ENCODE measurements at regions not wholly inside any gene's neighbourhood (a gene's known extent, or its start where the extent isn't known, plus 50 kb on each side); places are given as distances from the start of the nearest gene placed in this dataset.
"Not testable (repeated sequence)": the region's sequence is repeated elsewhere in the genome, so short reads cannot be mapped to it uniquely, and the experiment has no call there.

- DNase-seq (ENCODE audit: low spot score) = no peak
These were observed 163.5 kb upstream of the SALL3 start for GRCh38 chr18:78816114-78816513.

- DNase-seq (ENCODE audit: low spot score) = no peak
These were observed 162.7 kb upstream of the SALL3 start for GRCh38 chr18:78816916-78817315.

GRCh38 chr18:78818495-78818894 lies 161.1 kb upstream of the SALL3 start:
- DNase-seq (ENCODE audit: low spot score) = no peak

- no peak for DNase-seq (ENCODE audit: low spot score)
These were observed 160.7 kb upstream of the SALL3 start for GRCh38 chr18:78818961-78819360.

GRCh38 chr18:78820161-78820834 lies 159.3 kb upstream of the SALL3 start:
- no peak for DNase-seq (ENCODE audit: low spot score)

GRCh38 chr18:78821396-78821795 lies 158.2 kb upstream of the SALL3 start:
- no peak for DNase-seq (ENCODE audit: low spot score)

- DNase-seq (ENCODE audit: low spot score) = no peak
These were observed 157.3 kb upstream of the SALL3 start for GRCh38 chr18:78822171-78822948.

- no peak for DNase-seq (ENCODE audit: low spot score)
These were observed 156.7 kb upstream of the SALL3 start for GRCh38 chr18:78822949-78823285.

GRCh38 chr18:78825168-78825567 lies 154.4 kb upstream of the SALL3 start:
- no peak for DNase-seq (ENCODE audit: low spot score)

GRCh38 chr18:78826631-78827030 lies 153.0 kb upstream of the SALL3 start:
- DNase-seq (ENCODE audit: low spot score) = no peak

GRCh38 chr18:78827141-78827540 lies 152.5 kb upstream of the SALL3 start:
- DNase-seq (ENCODE audit: low spot score) = no peak

GRCh38 chr18:78828131-78828530 lies 151.5 kb upstream of the SALL3 start:
- DNase-seq (ENCODE audit: low spot score) = no peak

GRCh38 chr18:78829026-78829425 lies 150.6 kb upstream of the SALL3 start:
- not testable (repeated sequence) for DNase-seq (ENCODE audit: low spot score)

- no peak for DNase-seq (ENCODE audit: low spot score)
These were observed 149.5 kb upstream of the SALL3 start for GRCh38 chr18:78830161-78830560.

GRCh38 chr18:78830826-78831225 lies 148.8 kb upstream of the SALL3 start:
- DNase-seq (ENCODE audit: low spot score) = no peak

- DNase-seq (ENCODE audit: low spot score) = no peak
These were observed 148.0 kb upstream of the SALL3 start for GRCh38 chr18:78831603-78832002.

GRCh38 chr18:78833833-78834232 lies 145.8 kb upstream of the SALL3 start:
- no peak for DNase-seq (ENCODE audit: low spot score)

GRCh38 chr18:78836838-78837237 lies 142.8 kb upstream of the SALL3 start:
- no peak for DNase-seq (ENCODE audit: low spot score)

GRCh38 chr18:78837754-78838153 lies 141.9 kb upstream of the SALL3 start:
- no peak for DNase-seq (ENCODE audit: low spot score)

GRCh38 chr18:78838183-78838582 lies 141.4 kb upstream of the SALL3 start:
- DNase-seq (ENCODE audit: low spot score) = no peak

GRCh38 chr18:78849046-78849445 lies 130.6 kb upstream of the SALL3 start:
- DNase-seq (ENCODE audit: low spot score) = no peak

- no peak for DNase-seq (ENCODE audit: low spot score)
These were observed 130.2 kb upstream of the SALL3 start for GRCh38 chr18:78849458-78849857.

- no peak for DNase-seq (ENCODE audit: low spot score)
These were observed 126.3 kb upstream of the SALL3 start for GRCh38 chr18:78853341-78853740.

GRCh38 chr18:78855188-78855587 lies 124.4 kb upstream of the SALL3 start:
- no peak for DNase-seq (ENCODE audit: low spot score)
